H1 (cell line): ENCODE measurements at regions not wholly inside any gene's neighbourhood (a gene's known extent, or its start where the extent isn't known, plus 50 kb on each side); places are given as distances from the start of the nearest gene placed in this dataset.

ENCODE experiments used
- BCL11A ChIP-seq, 2 experiments: IDR thresholded peaks; one replicate each; pipeline ENCODE4 v1.6.1; 2011; ENCODE audit warnings: low read depth in 2 of 2, low read length in 2 of 2, mild to moderate bottlenecking in 2 of 2
- EZH2 ChIP-seq: fragments of 200-600 bp; sonication (generic); IDR thresholded peaks from 2 replicates; pipeline ENCODE4 v1.7.1; 2012; ENCODE audit warnings: low read depth, mild to moderate bottlenecking, moderate library complexity, low read length, inconsistent platforms; ENCODE audit not compliant: severe bottlenecking
- MAX ChIP-seq: IDR thresholded peaks from 2 replicates; pipeline ENCODE4 v1.6.1; 2012; ENCODE audit warnings: inconsistent platforms
- NRF1 ChIP-seq: IDR thresholded peaks from 2 replicates; pipeline ENCODE4 v1.6.1; 2011; ENCODE audit warnings: mild to moderate bottlenecking, low read depth, low read length, improper control_type of control experiment
- SUZ12 ChIP-seq: fragments of 200-600 bp; sonication (generic); IDR thresholded peaks from 2 replicates; pipeline ENCODE4 v1.6.1; 2012; ENCODE audit warnings: mild to moderate bottlenecking, inconsistent platforms, low read length, moderate library complexity, mixed read lengths
- TAF1 ChIP-seq: IDR thresholded peaks from 2 replicates; pipeline ENCODE4 v1.6.1; 2011; ENCODE audit warnings: mild to moderate bottlenecking, low read depth, low read length
- TF ChIP-seq, protein P1 (sequence below), 3 experiments: IDR thresholded peaks; 1 replicate in 2 of 3; 2 replicates in 1 of 3; pipeline versions ENCODE4 v1.5.1 to v1.6.1; 2011; ENCODE audit warnings: low read length in 3 of 3, mild to moderate bottlenecking in 3 of 3, inconsistent platforms in 2 of 3, low read depth in 1 of 3, moderate library complexity in 1 of 3; ENCODE audit not compliant: insufficient read depth in 1 of 3; ENCODE audit errors: control extremely low read depth in 1 of 3

GRCh38 chr6:112920994-112921393, 573.9 kb downstream of the RFPL4B start:
- TF ChIP-seq MAX = no peak
- TF ChIP-seq SUZ12 = no peak
- TF ChIP-seq TAF1 = no peak
- TF ChIP-seq, protein P1, sequence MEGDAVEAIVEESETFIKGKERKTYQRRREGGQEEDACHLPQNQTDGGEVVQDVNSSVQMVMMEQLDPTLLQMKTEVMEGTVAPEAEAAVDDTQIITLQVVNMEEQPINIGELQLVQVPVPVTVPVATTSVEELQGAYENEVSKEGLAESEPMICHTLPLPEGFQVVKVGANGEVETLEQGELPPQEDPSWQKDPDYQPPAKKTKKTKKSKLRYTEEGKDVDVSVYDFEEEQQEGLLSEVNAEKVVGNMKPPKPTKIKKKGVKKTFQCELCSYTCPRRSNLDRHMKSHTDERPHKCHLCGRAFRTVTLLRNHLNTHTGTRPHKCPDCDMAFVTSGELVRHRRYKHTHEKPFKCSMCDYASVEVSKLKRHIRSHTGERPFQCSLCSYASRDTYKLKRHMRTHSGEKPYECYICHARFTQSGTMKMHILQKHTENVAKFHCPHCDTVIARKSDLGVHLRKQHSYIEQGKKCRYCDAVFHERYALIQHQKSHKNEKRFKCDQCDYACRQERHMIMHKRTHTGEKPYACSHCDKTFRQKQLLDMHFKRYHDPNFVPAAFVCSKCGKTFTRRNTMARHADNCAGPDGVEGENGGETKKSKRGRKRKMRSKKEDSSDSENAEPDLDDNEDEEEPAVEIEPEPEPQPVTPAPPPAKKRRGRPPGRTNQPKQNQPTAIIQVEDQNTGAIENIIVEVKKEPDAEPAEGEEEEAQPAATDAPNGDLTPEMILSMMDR (IDR thresholded peaks at IDR 0.05; ENCODE audit: control extremely low read depth in 1 of 3, insufficient read depth in 1 of 3, low read depth in 1 of 3, low read length in 3 of 3) = no peak
- no peak for TF ChIP-seq BCL11A (IDR thresholded peaks at IDR 0.05; ENCODE audit: low read depth in 2 of 2, low read length in 2 of 2)
- TF ChIP-seq EZH2 = no peak
- no peak for TF ChIP-seq NRF1
